Neural progenitor cell (in vitro differentiated cells): ENCODE measurements at regions not wholly inside any gene's neighbourhood (a gene's known extent, or its start where the extent isn't known, plus 50 kb on each side); places are given as distances from the start of the nearest gene placed in this dataset.

ENCODE experiments used
- DNase-seq: peaks from one replicate; pipeline ENCODE4 v3.0.0-alpha.2; 2016; ENCODE audit warnings: low spot score
- H2AFZ ChIP-seq: fragments of 200-600 bp; sonication (generic); replicated peaks from 2 replicates; pipeline ENCODE4 v1.6.1; 2016; ENCODE audit warnings: antibody characterized with exemption
- H3F3A ChIP-seq: fragments of 200-600 bp; sonication (generic); 2 replicates; pipeline ENCODE4 v1.6.1; 2016; ENCODE audit warnings: antibody characterized with exemption, low read depth
- H3K27ac ChIP-seq: fragments of 200-600 bp; sonication (generic); 2 replicates; pipeline ENCODE4 v1.5.1; 2016; ENCODE audit warnings: mild to moderate bottlenecking
- H3K27me3 ChIP-seq: fragments of 200-600 bp; sonication (generic); 2 replicates; pipeline ENCODE4 v1.6.1; 2016; ENCODE audit warnings: mild to moderate bottlenecking, moderate library complexity
- H3K36me3 ChIP-seq: fragments of 200-600 bp; sonication (generic); 2 replicates; pipeline ENCODE4 v1.5.1; 2016
- H3K4me1 ChIP-seq: fragments of 200-600 bp; sonication (generic); 2 replicates; pipeline ENCODE4 v1.6.1; 2016; ENCODE audit warnings: mixed run types
- H3K4me2 ChIP-seq: fragments of 200-600 bp; sonication (generic); 2 replicates; pipeline ENCODE4 v1.6.1; 2016
- H3K4me3 ChIP-seq: fragments of 200-600 bp; sonication (generic); 2 replicates; pipeline ENCODE4 v1.5.1; 2016
- H3K79me2 ChIP-seq: fragments of 200-600 bp; sonication (generic); 2 replicates; pipeline ENCODE4 v1.6.1; 2016; ENCODE audit warnings: low read depth
- H3K9ac ChIP-seq: fragments of 200-600 bp; sonication (generic); 2 replicates; pipeline ENCODE4 v1.6.1; 2016
- H3K9me3 ChIP-seq: fragments of 200-600 bp; sonication (generic); 2 replicates; pipeline ENCODE4 v1.5.1; 2016; ENCODE audit warnings: low read depth
- H4K20me1 ChIP-seq: fragments of 200-600 bp; sonication (generic); 2 replicates; pipeline ENCODE4 v1.6.1; 2016; ENCODE audit warnings: low read depth
- H3K27ac Mint-ChIP-seq: 3 replicates; pipeline ENCODE4 v1.8.0; 2021; ENCODE audit warnings: mixed read lengths
- H3K27me3 Mint-ChIP-seq: 2 replicates; pipeline ENCODE4 v1.8.0; 2022; ENCODE audit warnings: low read depth, mild to moderate bottlenecking, inconsistent platforms, moderate library complexity, mixed read lengths; ENCODE audit not compliant: insufficient read depth
- H3K36me3 Mint-ChIP-seq: 3 replicates; pipeline ENCODE4 v1.8.0; 2021; ENCODE audit warnings: mixed read lengths
- H3K4me1 Mint-ChIP-seq: 3 replicates; pipeline ENCODE4 v1.8.0; 2021; ENCODE audit warnings: mixed read lengths
- H3K4me3 Mint-ChIP-seq: 3 replicates; pipeline ENCODE4 v1.8.0; 2021; ENCODE audit warnings: mild to moderate bottlenecking, moderate library complexity, mixed read lengths
- H3K9me3 Mint-ChIP-seq: 3 replicates; pipeline ENCODE4 v1.8.0; 2020; ENCODE audit warnings: mixed read lengths
- EZH2 ChIP-seq: fragments of 200-600 bp; sonication (generic); IDR thresholded peaks from 2 replicates; pipeline ENCODE4 v1.6.1; 2017; ENCODE audit warnings: antibody characterized with exemption, mild to moderate bottlenecking, moderate library complexity
- EZH2phosphoT487 ChIP-seq: fragments of 200-600 bp; sonication (generic); IDR thresholded peaks from 2 replicates; pipeline ENCODE4 v1.6.1; 2017; ENCODE audit warnings: antibody characterized with exemption
- TF ChIP-seq, protein P1 (sequence below): fragments of 200-600 bp; sonication (generic); IDR thresholded peaks from 2 replicates; pipeline ENCODE4 v1.5.1; 2017; ENCODE audit warnings: antibody characterized with exemption, mild to moderate bottlenecking

DNA sequence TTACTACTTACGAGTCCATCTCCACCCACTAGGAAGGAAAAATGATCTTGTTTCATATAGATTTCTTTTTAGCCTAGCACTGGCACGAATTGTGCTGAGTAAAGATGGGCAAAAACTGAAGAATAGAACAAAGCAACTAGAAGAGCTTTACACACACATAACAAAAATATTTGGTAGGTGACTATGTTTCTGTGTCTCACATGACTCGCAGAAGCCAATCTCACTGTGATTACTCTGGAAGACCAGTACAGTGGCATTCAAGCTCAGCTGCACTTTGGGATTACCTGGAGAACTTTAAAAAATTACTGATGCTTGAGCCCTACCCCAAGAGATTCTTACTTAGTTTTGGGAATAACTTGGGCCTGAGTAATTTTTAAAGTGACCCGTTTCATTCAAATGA is 378.7 kb downstream of the METTL4 start:
- H3K4me3 Mint-ChIP-seq: no peak overlapping the region
- no peak overlapping the region for H3K9ac ChIP-seq
- H3K4me2 ChIP-seq: no peak overlapping the region
- no peaks in the 10 kb centered on the region for H3K9me3 Mint-ChIP-seq
- no peak overlapping the region for H2AFZ ChIP-seq
- no peaks in the 10 kb centered on the region for H3K4me1 ChIP-seq
- H4K20me1 ChIP-seq: no peaks in the 10 kb centered on the region
- H3K27ac ChIP-seq: no peak overlapping the region
- no peaks in the 10 kb centered on the region for H3K36me3 Mint-ChIP-seq
- H3K4me1 Mint-ChIP-seq: no peaks in the 10 kb centered on the region
- no peaks in the 10 kb centered on the region for H3K36me3 ChIP-seq
- H3K9me3 ChIP-seq: no peaks in the 10 kb centered on the region
- DNase-seq: no peak
- no peaks in the 10 kb centered on the region for H3K27me3 ChIP-seq
- no peak overlapping the region for H3K4me3 ChIP-seq
- no peaks in the 10 kb centered on the region for H3F3A ChIP-seq
- H3K27me3 Mint-ChIP-seq: peaks cover 2% of the 10 kb centered on the region
- H3K79me2 ChIP-seq: no peaks in the 10 kb centered on the region
- no peak overlapping the region for H3K27ac Mint-ChIP-seq
- TF ChIP-seq, protein P1, sequence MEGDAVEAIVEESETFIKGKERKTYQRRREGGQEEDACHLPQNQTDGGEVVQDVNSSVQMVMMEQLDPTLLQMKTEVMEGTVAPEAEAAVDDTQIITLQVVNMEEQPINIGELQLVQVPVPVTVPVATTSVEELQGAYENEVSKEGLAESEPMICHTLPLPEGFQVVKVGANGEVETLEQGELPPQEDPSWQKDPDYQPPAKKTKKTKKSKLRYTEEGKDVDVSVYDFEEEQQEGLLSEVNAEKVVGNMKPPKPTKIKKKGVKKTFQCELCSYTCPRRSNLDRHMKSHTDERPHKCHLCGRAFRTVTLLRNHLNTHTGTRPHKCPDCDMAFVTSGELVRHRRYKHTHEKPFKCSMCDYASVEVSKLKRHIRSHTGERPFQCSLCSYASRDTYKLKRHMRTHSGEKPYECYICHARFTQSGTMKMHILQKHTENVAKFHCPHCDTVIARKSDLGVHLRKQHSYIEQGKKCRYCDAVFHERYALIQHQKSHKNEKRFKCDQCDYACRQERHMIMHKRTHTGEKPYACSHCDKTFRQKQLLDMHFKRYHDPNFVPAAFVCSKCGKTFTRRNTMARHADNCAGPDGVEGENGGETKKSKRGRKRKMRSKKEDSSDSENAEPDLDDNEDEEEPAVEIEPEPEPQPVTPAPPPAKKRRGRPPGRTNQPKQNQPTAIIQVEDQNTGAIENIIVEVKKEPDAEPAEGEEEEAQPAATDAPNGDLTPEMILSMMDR: no peak
- no peak for TF ChIP-seq EZH2phosphoT487
- no peak for TF ChIP-seq EZH2

- Histone ChIP-seq H3K4me1 (no peaks in the 10 kb centered on the region), H3F3A (no peaks in the 10 kb centered on the region), H3K36me3 (no peaks in the 10 kb centered on the region), H3K27ac (no peak overlapping the region), H3K79me2 (no peaks in the 10 kb centered on the region), H3K27me3 (no peaks in the 10 kb centered on the region), H3K4me3 (no peak overlapping the region), H2AFZ (no peak overlapping the region), H3K9ac (no peak overlapping the region), H3K9me3 (no peaks in the 10 kb centered on the region), H4K20me1 (no peaks in the 10 kb centered on the region), H3K4me2 (no peak overlapping the region)
- Mint-ChIP-seq H3K4me1 (no peaks in the 10 kb centered on the region), H3K36me3 (no peaks in the 10 kb centered on the region), H3K9me3 (no peaks in the 10 kb centered on the region), H3K27me3 (peaks cover 2% of the 10 kb centered on the region), H3K27ac (no peak overlapping the region), H3K4me3 (no peak overlapping the region)
- DNase-seq: no peak
- TF ChIP-seq EZH2 (no peak), EZH2phosphoT487 (no peak)
- TF ChIP-seq, protein P1: no peak
Measured at GRCh38 chr18:2197946-2198345, 373.4 kb downstream of the METTL4 start.

DNA sequence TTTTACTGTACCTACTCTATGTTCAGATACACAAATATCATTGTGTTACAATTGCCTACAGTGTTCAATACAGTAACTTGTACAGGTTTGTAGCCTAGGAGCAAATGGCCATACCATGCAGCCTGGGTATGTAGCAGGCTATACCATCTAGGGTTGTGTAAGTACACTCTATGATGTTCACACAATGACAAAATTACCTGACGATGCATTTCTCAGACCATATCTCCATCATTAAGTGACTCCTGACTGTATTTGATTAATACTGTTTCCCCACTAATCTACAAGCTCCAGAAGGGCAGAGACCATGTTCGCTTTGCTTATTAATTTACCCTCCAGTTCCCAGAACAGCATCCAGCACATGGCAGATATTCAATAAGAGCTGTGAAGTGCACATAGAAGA is 372.2 kb downstream of the METTL4 start:
- Histone ChIP-seq H3K27me3 (no peaks in the 10 kb centered on the region), H4K20me1 (no peaks in the 10 kb centered on the region), H3F3A (no peaks in the 10 kb centered on the region), H2AFZ (no peak overlapping the region), H3K79me2 (no peaks in the 10 kb centered on the region), H3K4me3 (no peak overlapping the region), H3K36me3 (no peaks in the 10 kb centered on the region), H3K4me2 (no peak overlapping the region), H3K9me3 (no peaks in the 10 kb centered on the region), H3K9ac (no peak overlapping the region), H3K4me1 (no peaks in the 10 kb centered on the region), H3K27ac (no peak overlapping the region)
- TF ChIP-seq EZH2: no peak
- no peak for TF ChIP-seq EZH2phosphoT487
- TF ChIP-seq, protein P1: no peak
- H3K27ac Mint-ChIP-seq: no peak overlapping the region
- H3K4me3 Mint-ChIP-seq: no peak overlapping the region
- H3K27me3 Mint-ChIP-seq: no peaks in the 10 kb centered on the region
- no peak for DNase-seq
- no peaks in the 10 kb centered on the region for H3K36me3 Mint-ChIP-seq
- no peaks in the 10 kb centered on the region for H3K4me1 Mint-ChIP-seq
- no peaks in the 10 kb centered on the region for H3K9me3 Mint-ChIP-seq
